ENCODE measurements at regions not wholly inside any gene's neighbourhood (a gene's known extent, or its start where the extent isn't known, plus 50 kb on each side); places are given as distances from the start of the nearest gene placed in this dataset.

- no peaks in the 10 kb centered on the region for H3K36me3 Mint-ChIP-seq (ENCODE audit: low read depth)
- peaks cover 16% of the 10 kb centered on the region for H3K9me3 Mint-ChIP-seq
- no peak overlapping the region for H3K4me3 Mint-ChIP-seq
- H3K27ac Mint-ChIP-seq: no peak overlapping the region
- H3K27me3 Mint-ChIP-seq (ENCODE audit: insufficient read depth): no peaks in the 10 kb centered on the region; the same call in 1 of the 2 replicates
- DNase-seq: no peak
- no peaks in the 10 kb centered on the region for H3K4me1 Mint-ChIP-seq (ENCODE audit: low read depth)
- no peak for TF ChIP-seq CTCF (IDR thresholded peaks at IDR 0.05)
Observed at GRCh38 chr20:7748624-7749023, 191.6 kb downstream of the HAO1 start.

GRCh38 chr20:7754102-7754501 is 186.2 kb downstream of the HAO1 start:
- no peak for TF ChIP-seq CTCF (IDR thresholded peaks at IDR 0.05)
- Mint-ChIP-seq H3K27me3 (ENCODE audit: insufficient read depth) (no peaks in the 10 kb centered on the region; the same call in 1 of the 2 replicates), H3K27ac (no peak overlapping the region), H3K9me3 (0 out of 2 replicates have a peak, but pooled peaks cover 8% of the 10 kb centered on the region), H3K4me1 (ENCODE audit: low read depth) (no peaks in the 10 kb centered on the region), H3K4me3 (no peak overlapping the region), H3K36me3 (ENCODE audit: low read depth) (no peaks in the 10 kb centered on the region)
- DNase-seq: no peak

- no peaks in the 10 kb centered on the region; the same call in 1 of the 2 replicates for H3K27me3 Mint-ChIP-seq (ENCODE audit: insufficient read depth)
Observed at GRCh38 chr20:7758406-7758805, 181.9 kb downstream of the HAO1 start.

GRCh38 chr20:7760247-7761031 is 179.8 kb downstream of the HAO1 start:
- Mint-ChIP-seq H3K4me3 (no peak overlapping the region), H3K27me3 (ENCODE audit: insufficient read depth) (no peaks in the 10 kb centered on the region), H3K9me3 (0 out of 2 replicates have a peak, but pooled peaks cover 3% of the 10 kb centered on the region), H3K27ac (no peak overlapping the region), H3K36me3 (ENCODE audit: low read depth) (no peaks in the 10 kb centered on the region), H3K4me1 (ENCODE audit: low read depth) (no peaks in the 10 kb centered on the region)
- no peak for DNase-seq
- no peak for TF ChIP-seq CTCF (IDR thresholded peaks at IDR 0.05)

More at GRCh38 chr20:7758406-7758805, 181.9 kb downstream of the HAO1 start:
- no peaks in the 10 kb centered on the region for H3K4me1 Mint-ChIP-seq (ENCODE audit: low read depth)
- no peak overlapping the region for H3K27ac Mint-ChIP-seq
- no peak overlapping the region for H3K4me3 Mint-ChIP-seq
- TF ChIP-seq CTCF (IDR thresholded peaks at IDR 0.05): no peak
- 0 out of 2 replicates have a peak, but pooled peaks cover 4% of the 10 kb centered on the region for H3K9me3 Mint-ChIP-seq
- no peaks in the 10 kb centered on the region for H3K36me3 Mint-ChIP-seq (ENCODE audit: low read depth)
- DNase-seq: no peak

GRCh38 chr20:7765221-7765620 is 175.0 kb downstream of the HAO1 start:
- Mint-ChIP-seq H3K4me3 (no peak overlapping the region), H3K4me1 (ENCODE audit: low read depth) (no peaks in the 10 kb centered on the region), H3K27me3 (ENCODE audit: insufficient read depth) (no peaks in the 10 kb centered on the region), H3K27ac (no peak overlapping the region), H3K36me3 (ENCODE audit: low read depth) (no peaks in the 10 kb centered on the region), H3K9me3 (no peaks in the 10 kb centered on the region)
- DNase-seq: no peak
- no peak for TF ChIP-seq CTCF (IDR thresholded peaks at IDR 0.05)

All from HFFc6 (cell line).